ENCODE measurements at regions not wholly inside any gene's neighbourhood (a gene's known extent, or its start where the extent isn't known, plus 50 kb on each side); places are given as distances from the start of the nearest gene placed in this dataset.

- no peak for TF ChIP-seq POLR2AphosphoS5 (IDR thresholded peaks at IDR 0.05; ENCODE audit: low read depth, low read length)
- no peak for TF ChIP-seq TAF1 (IDR thresholded peaks at IDR 0.05; ENCODE audit: low read depth, low read length)
- TF ChIP-seq POU2F2 (IDR thresholded peaks at IDR 0.05; ENCODE audit: low read depth, low read length), result no peak
- TF ChIP-seq PAX5 (IDR thresholded peaks at IDR 0.05; ENCODE audit: insufficient read depth, low read length, severe bottlenecking), result no peak
- TF ChIP-seq POLR2A (IDR thresholded peaks at IDR 0.05; ENCODE audit: low read depth, low read length), result no peak
- TF ChIP-seq SPI1 (IDR thresholded peaks at IDR 0.05; ENCODE audit: low read depth, low read length), result no peak
- no peak for FAIRE-seq
- DNase-seq (ENCODE audit: insufficient read length, low spot score), result no peak
Observed at GRCh38 chr13:85521657-85522056, 277.6 kb downstream of the SLITRK6 start.

- no peak for TF ChIP-seq PAX5 (IDR thresholded peaks at IDR 0.05; ENCODE audit: insufficient read depth, low read length, severe bottlenecking)
- TF ChIP-seq TAF1 (IDR thresholded peaks at IDR 0.05; ENCODE audit: low read depth, low read length), result no peak
- no peak for TF ChIP-seq POLR2A (IDR thresholded peaks at IDR 0.05; ENCODE audit: low read depth, low read length)
- TF ChIP-seq POLR2AphosphoS5 (IDR thresholded peaks at IDR 0.05; ENCODE audit: low read depth, low read length), result no peak
- TF ChIP-seq SPI1 (IDR thresholded peaks at IDR 0.05; ENCODE audit: low read depth, low read length), result no peak
- TF ChIP-seq POU2F2 (IDR thresholded peaks at IDR 0.05; ENCODE audit: low read depth, low read length), result no peak
- FAIRE-seq (no peak), DNase-seq (ENCODE audit: insufficient read length, low spot score) (no peak)
Observed at GRCh38 chr13:85520445-85520844, 278.8 kb downstream of the SLITRK6 start.

- no peak for TF ChIP-seq SPI1 (IDR thresholded peaks at IDR 0.05; ENCODE audit: low read depth, low read length)
- no peak for TF ChIP-seq TAF1 (IDR thresholded peaks at IDR 0.05; ENCODE audit: low read depth, low read length)
- no peak for TF ChIP-seq POLR2AphosphoS5 (IDR thresholded peaks at IDR 0.05; ENCODE audit: low read depth, low read length)
- TF ChIP-seq POLR2A (IDR thresholded peaks at IDR 0.05; ENCODE audit: low read depth, low read length), result no peak
- no peak for TF ChIP-seq POU2F2 (IDR thresholded peaks at IDR 0.05; ENCODE audit: low read depth, low read length)
- no peak for TF ChIP-seq PAX5 (IDR thresholded peaks at IDR 0.05; ENCODE audit: insufficient read depth, low read length, severe bottlenecking)
Observed at GRCh38 chr13:85519363-85519762, 279.9 kb downstream of the SLITRK6 start.

GRCh38 chr13:85512421-85512820, 286.8 kb downstream of the SLITRK6 start:
- TF ChIP-seq TAF1 (IDR thresholded peaks at IDR 0.05; ENCODE audit: low read depth, low read length), result no peak
- no peak for TF ChIP-seq PAX5 (IDR thresholded peaks at IDR 0.05; ENCODE audit: insufficient read depth, low read length, severe bottlenecking)
- TF ChIP-seq POU2F2 (IDR thresholded peaks at IDR 0.05; ENCODE audit: low read depth, low read length), result no peak
- TF ChIP-seq SPI1 (IDR thresholded peaks at IDR 0.05; ENCODE audit: low read depth, low read length), result no peak
- no peak for TF ChIP-seq POLR2AphosphoS5 (IDR thresholded peaks at IDR 0.05; ENCODE audit: low read depth, low read length)
- no peak for TF ChIP-seq POLR2A (IDR thresholded peaks at IDR 0.05; ENCODE audit: low read depth, low read length)
- DNase-seq (ENCODE audit: insufficient read length, low spot score) (no peak), FAIRE-seq (no peak)

More at GRCh38 chr13:85519363-85519762, 279.9 kb downstream of the SLITRK6 start:
- no peak for DNase-seq (ENCODE audit: insufficient read length, low spot score)
- no peak for FAIRE-seq

- DNase-seq (ENCODE audit: insufficient read length, low spot score), result no peak
- TF ChIP-seq PAX5 (IDR thresholded peaks at IDR 0.05; ENCODE audit: insufficient read depth, low read length, severe bottlenecking) (no peak), SPI1 (IDR thresholded peaks at IDR 0.05; ENCODE audit: low read depth, low read length) (no peak), POU2F2 (IDR thresholded peaks at IDR 0.05; ENCODE audit: low read depth, low read length) (no peak), TAF1 (IDR thresholded peaks at IDR 0.05; ENCODE audit: low read depth, low read length) (no peak), POLR2AphosphoS5 (IDR thresholded peaks at IDR 0.05; ENCODE audit: low read depth, low read length) (no peak), POLR2A (IDR thresholded peaks at IDR 0.05; ENCODE audit: low read depth, low read length) (no peak)
Observed at GRCh38 chr13:85509512-85509911, 289.7 kb downstream of the SLITRK6 start.

GRCh38 chr13:85508683-85509329, 290.4 kb downstream of the SLITRK6 start:
- DNase-seq (ENCODE audit: insufficient read length, low spot score), result no peak
- FAIRE-seq, result no peak
- TF ChIP-seq POLR2A (IDR thresholded peaks at IDR 0.05; ENCODE audit: low read depth, low read length) (no peak), TAF1 (IDR thresholded peaks at IDR 0.05; ENCODE audit: low read depth, low read length) (no peak), POLR2AphosphoS5 (IDR thresholded peaks at IDR 0.05; ENCODE audit: low read depth, low read length) (no peak), SPI1 (IDR thresholded peaks at IDR 0.05; ENCODE audit: low read depth, low read length) (no peak)

More at GRCh38 chr13:85509512-85509911, 289.7 kb downstream of the SLITRK6 start:
- FAIRE-seq, result no peak

- no peak for FAIRE-seq
- TF ChIP-seq SPI1 (IDR thresholded peaks at IDR 0.05; ENCODE audit: low read depth, low read length) (no peak), TAF1 (IDR thresholded peaks at IDR 0.05; ENCODE audit: low read depth, low read length) (no peak), POLR2A (IDR thresholded peaks at IDR 0.05; ENCODE audit: low read depth, low read length) (no peak), POLR2AphosphoS5 (IDR thresholded peaks at IDR 0.05; ENCODE audit: low read depth, low read length) (no peak), POU2F2 (IDR thresholded peaks at IDR 0.05; ENCODE audit: low read depth, low read length) (no peak), PAX5 (IDR thresholded peaks at IDR 0.05; ENCODE audit: insufficient read depth, low read length, severe bottlenecking) (no peak)
- DNase-seq (ENCODE audit: insufficient read length, low spot score), result no peak
Observed at GRCh38 chr13:85503797-85504196, 295.4 kb downstream of the SLITRK6 start.

- DNase-seq (ENCODE audit: insufficient read length, low spot score) (no peak), FAIRE-seq (no peak)
- TF ChIP-seq SPI1 (IDR thresholded peaks at IDR 0.05; ENCODE audit: low read depth, low read length) (no peak), TAF1 (IDR thresholded peaks at IDR 0.05; ENCODE audit: low read depth, low read length) (no peak), POLR2AphosphoS5 (IDR thresholded peaks at IDR 0.05; ENCODE audit: low read depth, low read length) (no peak), PAX5 (IDR thresholded peaks at IDR 0.05; ENCODE audit: insufficient read depth, low read length, severe bottlenecking) (no peak), POU2F2 (IDR thresholded peaks at IDR 0.05; ENCODE audit: low read depth, low read length) (no peak), POLR2A (IDR thresholded peaks at IDR 0.05; ENCODE audit: low read depth, low read length) (no peak)
Observed at GRCh38 chr13:85501616-85502015, 297.6 kb downstream of the SLITRK6 start.

- TF ChIP-seq POLR2A (IDR thresholded peaks at IDR 0.05; ENCODE audit: low read depth, low read length) (no peak), POU2F2 (IDR thresholded peaks at IDR 0.05; ENCODE audit: low read depth, low read length) (no peak), TAF1 (IDR thresholded peaks at IDR 0.05; ENCODE audit: low read depth, low read length) (no peak), PAX5 (IDR thresholded peaks at IDR 0.05; ENCODE audit: insufficient read depth, low read length, severe bottlenecking) (no peak), POLR2AphosphoS5 (IDR thresholded peaks at IDR 0.05; ENCODE audit: low read depth, low read length) (no peak), SPI1 (IDR thresholded peaks at IDR 0.05; ENCODE audit: low read depth, low read length) (no peak)
- FAIRE-seq (no peak), DNase-seq (ENCODE audit: insufficient read length, low spot score) (no peak)
Observed at GRCh38 chr13:85500696-85501256, 298.4 kb downstream of the SLITRK6 start.

Data from GM12891 (cell line).